A673 (cell line): ENCODE measurements at regions not wholly inside any gene's neighbourhood (a gene's known extent, or its start where the extent isn't known, plus 50 kb on each side); places are given as distances from the start of the nearest gene placed in this dataset.

Experiments
- CTCF ChIP-seq: fragments of 300-800, 200-600 bp; sonication (generic); conservative IDR thresholded peaks from 2 replicates; pipeline ENCODE4 v1.5.1; 2017; ENCODE audit warnings: low read depth, mild to moderate bottlenecking, antibody characterized with exemption, low read length, moderate library complexity, mixed read lengths
- EZH2 ChIP-seq: fragments of 200-600 bp; sonication (generic); IDR thresholded peaks from 2 replicates; pipeline ENCODE4 v1.6.1; 2017; ENCODE audit warnings: borderline replicate concordance, low read depth, mild to moderate bottlenecking, mixed read lengths, antibody characterized with exemption, low read length; ENCODE audit not compliant: poor library complexity, severe bottlenecking

DNA sequence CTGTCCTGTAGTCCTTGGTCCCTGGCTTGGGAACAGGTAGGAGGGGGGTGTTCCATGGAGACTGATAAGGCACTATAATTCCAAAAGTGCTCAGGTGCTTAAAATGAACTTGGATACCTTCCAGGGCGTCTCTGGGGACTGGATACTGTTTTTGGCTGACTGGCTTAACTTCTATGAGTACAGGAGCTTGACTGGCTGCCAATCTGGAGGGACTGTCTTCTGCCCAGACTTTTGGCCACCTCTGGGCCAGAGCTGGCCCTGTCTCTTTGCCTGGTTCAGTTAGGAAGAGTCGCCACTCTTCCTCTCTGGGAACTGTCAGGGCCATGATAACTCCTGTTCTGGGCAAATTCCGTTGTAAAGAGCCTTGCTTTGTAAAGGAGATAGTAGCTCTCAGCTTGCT lies 407.0 kb downstream of the TGFB2 start:
- no peak for TF ChIP-seq CTCF
- TF ChIP-seq EZH2, result no peak
